EL (cell line): ENCODE measurements at regions not wholly inside any gene's neighbourhood (a gene's known extent, or its start where the extent isn't known, plus 50 kb on each side); places are given as distances from the start of the nearest gene placed in this dataset.
"Not testable (repeated sequence)": the region's sequence is repeated elsewhere in the genome, so short reads cannot be mapped to it uniquely, and the experiment has no call there.

ENCODE experiments used
- DNase-seq: peaks from one replicate; pipeline ENCODE4 v3.0.0-alpha.2; 2016

DNA sequence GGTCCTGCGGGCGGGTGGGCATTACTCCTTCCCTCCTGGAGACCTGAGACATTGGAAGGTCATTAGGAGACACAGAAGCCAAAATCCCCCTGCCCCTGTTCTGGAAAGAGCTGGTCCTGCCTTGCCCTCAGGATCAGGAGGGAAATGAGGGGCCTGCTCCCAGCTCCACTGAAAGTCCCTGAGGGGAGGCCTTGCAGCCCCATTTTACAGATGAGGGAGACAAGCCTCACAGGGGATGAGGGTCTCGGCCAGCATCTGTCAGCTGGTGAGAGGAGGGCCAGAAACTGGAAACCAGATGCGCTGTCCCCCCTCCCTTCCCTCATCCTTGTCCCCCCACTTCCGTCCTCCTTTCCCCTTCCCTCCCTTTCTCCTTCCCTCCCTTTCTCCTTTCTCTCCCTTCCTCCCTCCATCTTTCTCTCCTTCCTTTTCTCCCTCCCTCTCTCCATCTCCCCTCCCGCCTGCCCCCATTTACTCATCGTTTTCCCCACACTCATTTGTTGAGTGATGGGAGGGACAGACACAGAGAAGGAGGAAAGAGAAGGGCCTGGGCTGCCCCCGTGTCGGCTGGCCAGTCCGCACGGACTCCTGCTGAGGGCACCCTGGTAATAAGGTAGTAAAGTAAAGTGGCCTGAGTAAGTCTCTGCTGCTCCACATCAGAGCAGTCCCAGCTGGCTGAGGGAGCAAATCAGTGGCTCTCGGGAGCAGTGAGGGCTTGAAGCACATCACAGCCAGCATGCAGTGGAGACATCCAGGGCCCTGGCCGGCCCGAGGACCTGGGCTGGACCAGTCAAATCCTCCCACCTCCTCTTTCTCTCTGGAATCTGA lies 112.4 kb upstream of the ALDH1A3 start:
- no peak for DNase-seq

DNA sequence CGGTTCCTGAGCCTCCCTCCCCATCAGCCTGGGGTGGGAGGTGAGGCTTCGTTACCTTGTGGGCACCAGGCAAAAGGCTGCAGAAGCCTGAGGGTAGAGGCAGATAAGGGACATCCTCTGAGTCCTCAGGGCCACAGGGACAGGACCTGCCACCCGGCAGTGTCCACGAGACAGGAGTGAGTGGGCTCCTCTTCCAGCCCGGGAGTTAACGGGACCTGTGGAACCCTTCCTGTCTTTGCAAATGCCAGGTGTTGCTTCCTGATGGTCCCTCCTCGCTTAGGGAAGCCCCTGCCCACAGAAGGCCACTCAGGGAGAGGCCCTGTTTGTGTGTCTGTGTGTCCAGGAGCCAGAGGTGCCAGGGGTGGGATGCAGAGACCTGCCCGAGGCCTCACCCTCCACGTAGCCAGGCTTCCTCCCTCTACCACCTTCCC lies 111.1 kb upstream of the ALDH1A3 start:
- DNase-seq = no peak

DNA sequence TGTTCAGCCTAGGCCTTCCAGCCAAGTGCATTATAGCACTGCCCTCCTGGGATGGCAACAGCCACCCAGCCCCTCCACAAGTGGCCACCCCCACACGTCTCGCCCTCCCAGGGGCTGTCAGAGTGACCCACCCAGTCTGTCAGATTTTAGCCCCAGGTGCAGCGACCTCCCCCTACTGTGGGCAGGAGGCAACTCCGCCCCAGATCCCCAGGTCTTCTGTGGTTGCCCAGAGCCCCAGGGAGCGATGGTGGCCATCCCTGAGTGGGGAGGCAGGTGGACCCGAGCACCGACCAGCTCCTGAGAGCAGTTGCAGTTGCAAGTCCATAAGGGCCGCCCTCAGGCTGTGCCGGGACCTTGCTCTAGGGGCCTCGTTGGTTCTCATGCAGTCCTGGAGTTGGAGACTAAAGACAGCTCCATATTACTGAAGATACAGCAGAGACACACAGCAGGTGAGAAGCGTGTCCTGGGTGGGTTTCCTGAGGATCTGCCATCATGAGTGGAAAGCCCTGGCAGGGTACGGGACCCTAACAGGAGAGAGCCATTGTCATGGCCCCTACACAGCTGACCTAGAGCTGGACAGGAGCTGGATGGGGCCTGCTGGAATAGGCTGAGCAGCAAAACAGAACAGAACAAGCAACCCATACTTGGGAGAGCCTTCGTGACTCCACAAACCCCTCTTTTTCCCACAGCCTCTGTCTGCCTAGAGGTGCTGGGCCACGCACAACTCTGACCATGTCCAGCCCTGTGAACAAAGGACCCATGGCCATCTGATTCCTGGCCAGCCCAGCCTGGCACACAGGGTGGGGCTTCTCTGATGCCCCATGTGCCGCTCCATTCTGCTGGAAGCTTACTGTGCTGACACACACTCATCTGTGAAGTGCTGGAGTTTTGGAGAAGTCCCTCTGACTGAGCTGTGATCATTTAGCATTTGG lies 110.3 kb upstream of the ALDH1A3 start:
- DNase-seq = no peak

DNA sequence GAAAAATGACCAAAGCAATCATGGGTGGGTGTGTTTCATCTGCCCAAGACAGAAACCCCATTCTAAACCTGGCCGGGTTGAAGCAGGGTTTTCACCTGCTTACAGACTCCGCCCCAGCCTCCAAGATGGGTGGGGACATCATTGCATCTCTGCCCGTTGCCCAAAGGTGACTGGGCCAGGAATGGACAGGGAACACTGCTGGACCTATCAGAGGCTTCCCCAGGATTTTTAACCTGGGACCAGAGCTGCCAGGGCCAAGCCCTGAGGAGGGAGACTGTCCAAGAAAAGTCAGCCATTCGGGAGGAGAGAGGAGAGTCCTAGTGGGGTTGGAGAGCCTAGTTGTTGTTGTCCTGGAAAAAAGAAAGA lies 109.7 kb upstream of the ALDH1A3 start:
- no peak for DNase-seq

DNA sequence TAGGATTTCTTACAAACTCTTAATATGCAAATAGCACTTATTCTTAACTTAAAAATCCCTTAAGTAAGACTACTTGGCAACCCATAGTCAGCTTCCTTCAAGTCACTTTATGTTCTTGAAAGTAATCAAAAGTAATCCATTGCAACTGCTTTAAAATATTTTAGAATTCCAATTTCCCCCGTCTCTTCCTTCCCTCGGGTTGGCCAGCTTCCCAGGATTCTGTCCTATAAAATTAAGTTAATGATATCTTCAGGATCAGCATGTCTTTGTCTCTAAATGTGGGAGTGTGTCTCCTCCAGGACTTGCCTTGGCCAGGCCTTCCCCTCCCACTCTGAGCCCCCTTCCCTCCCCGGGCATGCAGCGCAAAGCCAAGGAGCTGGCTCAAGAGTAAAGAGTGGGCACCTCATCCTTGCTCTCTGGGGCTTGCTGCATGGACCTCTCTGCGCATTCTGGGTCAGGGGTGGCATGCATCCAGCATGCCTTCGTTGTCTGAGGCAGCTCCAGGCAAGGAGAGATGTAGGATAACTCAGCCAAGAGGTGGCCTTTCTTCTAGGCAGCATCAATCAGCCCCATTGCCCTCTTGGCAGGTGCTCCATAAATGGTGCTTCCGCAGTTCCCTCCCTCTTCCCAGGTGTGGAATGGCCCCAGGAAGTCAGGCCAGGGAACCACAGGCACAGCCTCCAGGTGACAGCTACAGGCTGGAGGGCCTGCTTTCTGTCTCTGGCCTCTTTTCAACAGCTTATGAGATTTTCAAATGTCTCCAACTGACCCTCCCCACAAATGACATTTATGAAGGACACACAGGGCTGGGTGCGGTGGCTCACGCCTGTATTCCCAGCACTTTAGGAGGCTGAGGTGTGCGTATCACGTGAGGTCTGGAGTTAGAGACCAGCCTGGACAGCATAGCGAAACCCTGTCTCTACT lies 108.7 kb upstream of the ALDH1A3 start:
- no peak for DNase-seq

DNA sequence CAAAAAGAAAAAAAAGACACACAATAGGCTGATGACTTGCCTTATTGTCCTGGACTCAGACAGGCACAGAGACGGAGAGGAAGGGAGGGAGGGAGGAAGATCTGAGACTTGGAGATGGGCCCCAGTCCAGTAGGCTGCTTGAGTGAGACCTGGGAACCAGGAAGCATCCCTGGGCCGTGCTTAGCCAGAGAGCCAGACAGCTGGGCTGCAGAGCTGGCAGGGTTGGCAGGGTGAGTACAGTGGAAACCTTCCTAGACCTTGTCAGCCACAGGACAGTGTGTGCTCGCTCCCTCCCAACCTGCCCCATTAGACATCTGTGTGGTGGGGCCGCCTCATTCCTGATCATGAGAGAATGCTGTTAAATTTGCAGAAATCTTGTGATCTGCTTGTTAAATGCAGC lies 107.9 kb upstream of the ALDH1A3 start:
- no peak for DNase-seq

DNA sequence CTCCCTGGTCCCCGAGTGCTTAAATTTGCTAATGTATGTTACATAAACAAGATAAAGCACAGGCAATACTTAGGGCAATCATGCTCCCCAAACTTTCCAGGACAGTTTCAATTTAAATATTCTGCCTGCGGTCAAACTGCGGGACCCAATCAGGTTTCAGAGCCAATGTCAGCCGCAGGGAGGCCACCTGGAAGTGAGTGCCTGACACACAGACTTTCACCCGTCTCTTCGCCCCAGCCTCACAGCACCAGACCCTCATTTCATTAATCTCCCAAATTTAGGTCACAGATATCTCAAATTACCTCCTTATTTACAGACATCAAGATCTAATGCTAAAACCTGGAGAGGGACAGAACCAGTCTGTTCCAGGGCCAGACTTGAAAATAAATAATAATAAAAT lies 107.2 kb upstream of the ALDH1A3 start:
- no peak for DNase-seq

DNA sequence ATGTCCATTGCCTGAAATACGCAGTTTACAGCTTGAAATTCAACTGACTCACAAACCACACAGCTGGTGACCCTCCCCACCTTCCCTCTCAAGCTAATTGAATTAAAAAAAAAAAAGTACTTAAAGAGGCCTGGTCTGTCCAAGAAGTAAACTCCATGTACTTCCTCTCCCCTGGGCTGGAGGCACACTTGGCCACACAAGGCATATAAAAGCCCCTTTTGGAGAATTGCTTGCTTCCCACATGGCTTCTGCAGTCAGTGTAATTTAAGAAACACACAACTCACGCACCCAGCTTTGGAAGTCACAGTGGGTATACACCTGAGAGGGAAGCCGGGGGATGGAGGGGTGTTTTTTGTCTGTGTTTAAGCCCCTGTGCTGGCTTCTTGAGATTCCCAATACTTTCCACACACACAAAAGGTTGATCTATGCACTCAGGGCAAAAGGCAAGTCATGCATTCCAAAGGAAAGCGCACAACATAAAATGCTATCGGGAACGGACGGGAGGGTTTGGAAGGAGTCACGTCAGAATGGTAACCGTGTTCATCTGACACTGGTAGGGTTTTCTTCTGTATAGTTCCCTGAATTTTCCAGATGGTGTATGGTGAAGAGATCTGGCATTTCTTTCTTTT lies 106.6 kb upstream of the ALDH1A3 start:
- no peak for DNase-seq

DNA sequence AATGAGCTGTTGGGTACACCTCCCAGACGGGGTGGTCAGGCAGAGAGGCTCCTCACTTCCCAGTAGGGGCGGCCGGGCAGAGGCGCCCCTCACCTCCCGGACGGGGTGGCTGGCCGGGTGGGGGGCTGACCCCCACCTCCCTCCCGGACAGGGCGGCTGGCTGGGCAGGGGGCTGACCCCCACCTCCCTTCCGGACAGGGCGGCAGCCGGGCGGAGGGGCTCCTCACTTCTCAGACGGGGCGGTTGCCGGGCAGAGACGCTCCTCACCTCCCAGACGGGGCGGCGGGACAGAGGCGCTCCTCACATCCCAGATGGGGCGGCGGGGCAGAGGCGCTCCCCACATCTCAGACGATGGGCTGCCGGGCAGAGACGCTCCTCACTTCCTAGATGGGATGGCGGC lies 105.6 kb upstream of the ALDH1A3 start:
- DNase-seq = not testable (repeated sequence)

DNA sequence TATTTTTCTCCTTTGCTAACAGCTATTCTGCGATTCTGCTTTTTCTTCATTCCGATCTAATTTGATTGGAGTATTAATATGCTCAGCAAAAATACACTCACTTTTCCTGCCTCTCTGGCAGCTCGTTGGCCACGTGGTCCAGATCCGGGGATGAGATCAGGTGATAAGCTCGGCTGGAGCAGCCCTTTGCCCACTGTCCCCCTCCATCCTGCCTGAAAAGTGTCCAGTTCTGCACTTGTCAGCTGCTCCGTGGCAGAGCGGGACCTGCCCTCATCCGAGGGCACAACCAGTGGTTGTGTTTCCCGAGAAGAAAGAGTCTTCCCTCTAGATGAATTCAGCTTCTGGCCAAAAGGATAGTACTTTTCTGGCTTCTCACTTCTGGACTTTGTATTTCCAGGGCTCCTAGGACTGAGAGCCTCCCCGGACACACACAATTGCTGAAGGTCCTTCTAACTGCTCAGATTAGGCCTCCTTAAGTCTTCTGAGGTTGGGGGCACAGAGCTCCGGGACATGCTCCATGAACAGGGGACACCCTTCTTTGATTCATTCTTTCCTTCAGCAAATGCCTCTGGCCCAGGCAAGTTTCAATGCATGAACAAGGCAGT lies 103.9 kb upstream of the ALDH1A3 start:
- DNase-seq = no peak

DNA sequence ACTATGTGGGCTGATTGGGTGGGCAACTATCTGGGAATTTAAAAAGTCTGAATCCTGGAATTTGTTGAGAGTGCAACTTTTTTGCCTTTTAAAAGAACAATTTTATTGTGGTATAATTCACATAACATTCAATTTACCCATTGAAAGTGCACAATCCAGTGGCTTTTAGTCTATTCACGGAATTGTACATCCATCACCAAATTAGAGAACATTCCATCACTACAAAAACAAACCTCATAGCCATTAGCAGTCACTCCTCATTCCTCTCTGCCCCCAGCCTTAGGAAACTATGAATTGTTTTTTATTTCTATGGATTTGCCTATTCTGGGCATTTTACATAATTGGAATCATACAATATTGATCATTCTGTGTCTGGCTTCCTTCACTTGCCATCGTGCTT lies 101.8 kb upstream of the ALDH1A3 start:
- DNase-seq = no peak

DNA sequence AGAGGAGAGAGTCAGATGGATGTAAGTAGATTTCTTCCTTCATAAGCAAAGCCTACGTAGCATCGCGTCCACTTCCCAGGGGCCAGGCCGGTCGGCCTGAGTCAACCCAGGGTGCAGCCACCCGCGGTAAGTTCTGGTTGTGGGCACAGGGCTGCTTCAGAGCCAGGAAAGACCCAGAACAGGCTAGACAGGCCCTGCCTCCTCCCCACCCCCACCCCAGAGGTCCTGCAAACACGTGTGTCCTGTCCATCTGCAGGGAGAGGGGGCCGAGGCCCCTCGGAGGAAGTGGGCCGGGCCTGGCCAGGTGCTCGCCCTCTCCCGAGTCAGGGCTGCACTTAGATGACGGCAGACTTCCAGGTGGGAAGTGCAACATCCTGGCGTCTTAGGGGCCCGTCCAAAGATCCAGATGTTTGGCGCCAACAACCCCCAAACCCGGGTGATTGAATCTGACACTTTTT lies 100.8 kb upstream of the ALDH1A3 start:
- DNase-seq = no peak

DNA sequence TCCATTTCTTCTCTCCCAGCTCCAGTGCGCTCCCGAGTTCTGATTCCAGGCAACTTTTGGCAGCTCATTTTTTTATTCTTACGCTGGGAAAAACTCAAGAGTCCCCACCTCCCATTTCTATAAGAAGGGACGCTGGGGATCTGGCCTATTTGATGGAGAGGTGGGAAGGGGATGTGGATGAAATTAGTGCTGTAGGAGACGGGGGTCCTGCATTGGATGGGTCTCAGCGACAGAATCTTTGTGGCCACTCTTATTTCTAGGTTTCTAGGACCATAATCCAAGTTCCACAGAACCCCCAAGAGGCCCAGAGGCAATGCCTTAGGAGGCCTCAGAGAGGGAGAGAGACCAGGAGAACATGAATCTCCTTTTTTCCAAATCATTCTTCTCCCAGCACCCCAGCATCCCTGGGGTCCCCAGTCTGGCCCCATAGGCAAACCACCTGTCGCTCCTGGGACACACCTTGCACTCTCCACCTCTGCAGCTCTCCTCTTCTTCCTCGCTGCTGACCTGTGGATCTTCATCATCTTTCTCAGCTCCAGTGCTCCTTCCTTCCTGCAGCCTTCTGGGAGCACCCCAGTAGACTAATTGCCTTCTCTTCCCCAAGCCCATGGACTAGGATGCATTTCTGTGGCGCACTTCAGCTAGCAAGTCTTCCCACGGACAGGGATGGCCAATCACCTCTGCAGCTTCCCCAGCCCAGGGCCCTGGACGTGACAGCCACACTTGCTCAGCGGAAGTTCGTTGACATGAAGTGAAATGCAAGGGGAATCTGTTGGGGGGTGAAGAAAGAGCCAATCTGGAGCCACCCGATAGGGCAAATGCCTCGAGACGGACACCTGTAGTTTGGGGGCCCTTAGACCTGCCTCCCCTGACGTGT lies 100.1 kb upstream of the ALDH1A3 start:
- DNase-seq = no peak

DNA sequence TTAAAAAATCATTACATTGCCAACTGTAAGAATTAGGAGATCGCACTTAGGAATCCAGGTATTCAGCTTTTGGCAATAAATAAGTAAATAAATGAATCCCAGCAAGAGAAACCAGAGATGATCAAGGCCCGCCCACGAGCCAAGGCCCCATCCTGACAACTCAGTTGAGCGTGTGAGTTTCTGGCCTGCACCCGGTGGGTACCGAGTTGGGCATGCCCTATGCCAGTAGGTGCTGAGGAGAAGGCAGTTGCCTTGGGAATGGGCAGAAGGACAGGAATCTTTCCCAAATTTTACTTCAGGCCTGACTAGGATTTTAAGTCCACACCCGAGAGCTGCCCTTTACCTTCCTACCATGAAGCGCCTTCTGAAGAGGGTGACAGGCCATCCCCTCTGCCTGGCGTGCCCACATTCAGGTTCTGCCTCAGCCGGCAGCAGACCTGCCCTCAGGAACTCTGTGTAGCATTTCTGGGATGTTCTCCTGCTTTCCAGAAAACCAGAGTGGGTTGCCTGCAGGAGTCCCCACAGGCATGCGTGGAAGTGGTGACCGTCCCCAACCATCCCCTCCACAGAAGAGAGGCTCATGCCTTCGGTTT lies 99.3 kb upstream of the ALDH1A3 start:
- DNase-seq = no peak

DNA sequence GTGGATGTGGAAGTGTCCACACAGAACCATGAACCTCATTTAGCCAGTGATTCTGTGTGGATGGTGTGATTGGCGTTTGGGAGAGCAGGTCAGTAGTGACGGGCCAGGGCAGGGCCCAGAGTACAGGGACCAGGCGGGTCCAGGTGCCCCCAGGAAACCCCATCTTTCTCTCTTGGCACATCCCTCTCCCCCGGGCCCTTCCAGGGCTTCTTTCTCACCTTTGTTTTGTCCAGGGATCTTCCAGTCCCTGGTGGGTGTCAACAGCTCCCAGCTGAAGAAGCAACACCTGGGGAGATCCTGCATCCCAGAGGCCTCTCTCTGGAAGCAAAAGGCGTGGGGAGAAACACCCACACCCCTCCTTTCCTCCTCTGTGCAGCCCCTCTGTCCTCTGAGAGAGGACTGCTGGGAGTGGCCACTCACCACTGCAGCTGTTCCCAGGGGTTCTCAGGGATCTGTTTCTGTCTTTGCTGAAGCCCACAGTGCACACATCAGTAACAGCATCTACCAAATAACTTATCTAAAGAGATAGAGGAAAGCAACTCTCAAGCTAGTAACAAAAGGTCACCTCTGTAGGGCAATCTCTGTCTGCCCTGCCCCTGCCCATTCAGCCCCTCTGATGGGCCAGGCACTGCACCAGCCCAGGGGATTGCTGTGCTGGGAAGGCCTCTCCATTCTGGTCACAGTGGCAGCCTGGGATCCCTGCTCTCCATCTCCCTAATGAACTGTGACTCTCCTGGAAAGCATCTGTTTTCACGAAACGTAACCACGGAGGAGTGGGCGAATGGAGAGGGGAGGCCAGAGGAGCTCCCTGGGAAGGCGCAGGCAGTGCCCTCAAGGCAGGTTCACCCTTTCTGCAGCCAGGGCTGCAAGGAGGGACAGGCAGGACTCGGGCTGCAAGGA lies 98.3 kb upstream of the ALDH1A3 start:
- no peak for DNase-seq

DNA sequence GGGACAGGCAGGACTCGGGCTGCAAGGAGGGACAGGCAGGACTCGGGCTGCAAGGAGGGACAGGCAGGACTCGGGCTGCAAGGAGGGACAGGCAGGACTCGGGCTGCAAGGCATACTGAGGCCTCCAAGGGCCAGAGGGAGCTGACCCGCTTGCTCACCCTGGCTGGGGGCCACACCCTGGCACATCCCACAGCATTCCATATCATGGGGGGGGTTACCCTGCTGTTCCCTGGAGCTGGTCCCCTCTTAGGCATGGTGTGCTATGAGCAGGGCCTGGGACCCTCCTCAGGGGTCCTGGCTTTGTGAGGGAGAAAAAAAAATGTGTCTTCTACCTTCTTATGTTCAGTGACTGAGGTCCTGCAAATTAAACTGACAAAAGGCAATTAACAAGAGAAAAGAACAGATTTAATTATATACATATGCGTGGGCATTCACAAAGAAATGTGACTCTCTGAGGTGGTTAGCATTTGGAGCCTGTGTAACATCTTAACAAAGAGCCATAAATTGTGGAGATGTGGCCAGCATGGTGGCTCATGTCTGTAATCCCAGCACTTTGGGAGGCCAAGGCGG lies 97.6 kb upstream of the ALDH1A3 start:
- DNase-seq = no peak

DNA sequence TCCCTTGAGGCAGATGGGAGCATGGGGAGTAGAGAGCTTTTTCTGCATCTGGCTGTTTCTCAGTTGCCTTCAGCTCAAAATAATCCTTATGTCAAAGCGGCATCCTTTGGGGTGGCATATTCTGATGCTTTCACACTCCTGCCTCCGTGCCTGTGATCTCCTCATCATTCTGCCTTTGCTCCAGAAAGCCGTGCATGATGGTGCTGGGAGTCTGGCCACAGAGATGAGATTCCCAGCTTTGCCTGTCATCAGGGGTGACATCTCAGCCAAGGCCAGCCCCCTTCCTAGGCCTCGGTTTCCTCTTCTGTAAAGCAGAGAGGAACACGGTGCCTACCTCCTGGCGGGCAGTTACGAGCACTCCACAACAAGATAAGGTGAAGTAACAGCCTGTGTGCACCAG lies 96.3 kb upstream of the ALDH1A3 start:
- no peak for DNase-seq

DNA sequence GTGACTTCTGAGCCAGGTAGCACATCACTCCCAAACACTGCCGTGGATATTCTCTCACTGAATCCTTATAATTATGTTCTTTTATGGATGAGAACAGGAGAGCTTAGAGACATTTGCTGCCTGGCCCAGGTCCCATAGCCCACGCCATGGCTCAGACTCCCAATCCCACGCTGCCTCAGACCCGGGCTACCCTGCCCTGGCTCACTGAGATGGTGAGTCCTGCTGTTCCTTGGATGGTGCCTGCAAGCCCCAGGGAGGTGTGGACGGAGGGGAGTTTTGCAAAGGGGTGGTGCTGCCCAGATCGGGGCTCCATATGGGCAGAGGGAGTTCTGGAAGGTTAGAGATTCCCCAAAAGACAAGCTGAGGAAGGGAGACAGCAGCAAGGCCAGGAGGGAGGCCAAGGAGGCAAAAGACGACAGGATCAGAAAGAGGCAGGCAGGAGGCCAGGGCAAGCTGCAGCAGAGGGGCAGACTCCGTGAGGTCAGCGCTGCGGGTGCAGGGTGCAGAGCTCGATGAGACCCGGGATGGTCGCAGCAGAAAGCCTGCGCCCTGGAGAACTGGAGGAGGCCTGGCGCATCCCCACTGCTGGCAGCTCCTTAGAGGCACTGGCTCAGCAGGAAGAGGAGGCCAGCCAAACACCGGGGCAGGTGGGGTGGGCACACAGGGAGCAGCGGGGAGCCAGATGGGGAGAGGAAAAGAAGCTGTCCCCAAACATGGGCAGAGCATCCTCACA lies 95.7 kb upstream of the ALDH1A3 start:
- no peak for DNase-seq
